ENCODE measurements at regions not wholly inside any gene's neighbourhood (a gene's known extent, or its start where the extent isn't known, plus 50 kb on each side); places are given as distances from the start of the nearest gene placed in this dataset.

DNA sequence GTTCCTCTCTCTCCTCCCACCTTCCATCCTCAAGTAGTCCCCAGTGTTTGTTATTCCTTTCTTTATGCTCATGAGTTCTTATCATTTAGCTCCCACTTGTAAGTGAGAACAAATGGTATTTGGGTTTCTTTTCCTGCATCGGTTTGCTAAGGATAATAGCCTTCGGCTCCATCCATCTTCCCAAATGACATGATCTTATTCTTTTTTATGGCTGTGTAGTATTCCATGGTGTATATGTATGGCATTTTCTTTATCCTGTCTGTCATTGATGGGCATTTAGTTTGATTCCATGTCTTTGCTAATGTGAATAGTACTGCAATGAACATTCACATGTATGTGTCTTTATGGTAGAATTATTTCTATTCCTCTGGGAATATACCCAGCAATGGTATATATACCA, 62.4 kb upstream of the CFAP161 start:
- TF ChIP-seq, protein P1, sequence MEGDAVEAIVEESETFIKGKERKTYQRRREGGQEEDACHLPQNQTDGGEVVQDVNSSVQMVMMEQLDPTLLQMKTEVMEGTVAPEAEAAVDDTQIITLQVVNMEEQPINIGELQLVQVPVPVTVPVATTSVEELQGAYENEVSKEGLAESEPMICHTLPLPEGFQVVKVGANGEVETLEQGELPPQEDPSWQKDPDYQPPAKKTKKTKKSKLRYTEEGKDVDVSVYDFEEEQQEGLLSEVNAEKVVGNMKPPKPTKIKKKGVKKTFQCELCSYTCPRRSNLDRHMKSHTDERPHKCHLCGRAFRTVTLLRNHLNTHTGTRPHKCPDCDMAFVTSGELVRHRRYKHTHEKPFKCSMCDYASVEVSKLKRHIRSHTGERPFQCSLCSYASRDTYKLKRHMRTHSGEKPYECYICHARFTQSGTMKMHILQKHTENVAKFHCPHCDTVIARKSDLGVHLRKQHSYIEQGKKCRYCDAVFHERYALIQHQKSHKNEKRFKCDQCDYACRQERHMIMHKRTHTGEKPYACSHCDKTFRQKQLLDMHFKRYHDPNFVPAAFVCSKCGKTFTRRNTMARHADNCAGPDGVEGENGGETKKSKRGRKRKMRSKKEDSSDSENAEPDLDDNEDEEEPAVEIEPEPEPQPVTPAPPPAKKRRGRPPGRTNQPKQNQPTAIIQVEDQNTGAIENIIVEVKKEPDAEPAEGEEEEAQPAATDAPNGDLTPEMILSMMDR (IDR thresholded peaks at IDR 0.05) = no peak
- no peak for TF ChIP-seq POLR2A (IDR thresholded peaks at IDR 0.05)

All from lower leg skin (tissue), 3 donors.